ENCODE measurements at regions not wholly inside any gene's neighbourhood (a gene's known extent, or its start where the extent isn't known, plus 50 kb on each side); places are given as distances from the start of the nearest gene placed in this dataset.

DNA sequence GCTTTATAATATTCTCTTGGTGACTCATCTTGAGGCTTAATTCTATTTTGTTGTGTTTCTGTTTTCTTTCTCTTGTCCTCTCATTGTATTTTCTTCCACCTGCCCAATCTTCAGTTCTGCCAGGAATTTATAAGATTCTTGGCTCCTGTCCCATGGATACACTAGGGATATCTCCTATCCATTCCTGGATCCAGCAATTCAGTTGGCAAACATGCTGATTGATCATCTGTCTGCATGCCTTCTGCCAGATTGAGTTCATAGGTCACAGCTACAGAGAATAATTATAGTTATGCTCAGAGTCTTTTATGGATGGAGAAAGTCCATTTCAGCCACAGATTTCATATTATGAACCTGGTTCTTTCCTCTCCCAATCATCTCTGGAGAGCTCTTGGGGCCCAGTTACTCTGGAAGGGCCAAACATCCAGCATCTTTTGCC lies 140.4 kb upstream of the MAGI2 start:
- Histone ChIP-seq H3K27ac (ENCODE audit: low read depth in 2 of 2, low read length in 2 of 2) (no peak overlapping the region), H3K9ac (ENCODE audit: low read length in 3 of 3) (no peak overlapping the region), H3K4me3 (ENCODE audit: low read length in 3 of 3) (no peak overlapping the region), H3K9me3 (ENCODE audit: control insufficient read depth in 2 of 3, insufficient read depth in 1 of 3, low read length in 3 of 3) (no peaks in the 10 kb centered on the region), H3K27me3 (ENCODE audit: control insufficient read depth, insufficient read depth, low read length) (no peaks in the 10 kb centered on the region), H3K36me3 (ENCODE audit: control insufficient read depth in 2 of 3, insufficient read depth in 3 of 3, low read length in 3 of 3) (no peaks in the 10 kb centered on the region), H3K4me1 (ENCODE audit: control insufficient read depth in 2 of 3, insufficient read depth in 2 of 3, low read depth in 1 of 3, low read length in 3 of 3) (no peaks in the 10 kb centered on the region)
- intact Hi-C loops (cut with DNase I) = no loop called here
- DNase-seq = no peak
- no peak for FAIRE-seq
- TF ChIP-seq, protein P1, sequence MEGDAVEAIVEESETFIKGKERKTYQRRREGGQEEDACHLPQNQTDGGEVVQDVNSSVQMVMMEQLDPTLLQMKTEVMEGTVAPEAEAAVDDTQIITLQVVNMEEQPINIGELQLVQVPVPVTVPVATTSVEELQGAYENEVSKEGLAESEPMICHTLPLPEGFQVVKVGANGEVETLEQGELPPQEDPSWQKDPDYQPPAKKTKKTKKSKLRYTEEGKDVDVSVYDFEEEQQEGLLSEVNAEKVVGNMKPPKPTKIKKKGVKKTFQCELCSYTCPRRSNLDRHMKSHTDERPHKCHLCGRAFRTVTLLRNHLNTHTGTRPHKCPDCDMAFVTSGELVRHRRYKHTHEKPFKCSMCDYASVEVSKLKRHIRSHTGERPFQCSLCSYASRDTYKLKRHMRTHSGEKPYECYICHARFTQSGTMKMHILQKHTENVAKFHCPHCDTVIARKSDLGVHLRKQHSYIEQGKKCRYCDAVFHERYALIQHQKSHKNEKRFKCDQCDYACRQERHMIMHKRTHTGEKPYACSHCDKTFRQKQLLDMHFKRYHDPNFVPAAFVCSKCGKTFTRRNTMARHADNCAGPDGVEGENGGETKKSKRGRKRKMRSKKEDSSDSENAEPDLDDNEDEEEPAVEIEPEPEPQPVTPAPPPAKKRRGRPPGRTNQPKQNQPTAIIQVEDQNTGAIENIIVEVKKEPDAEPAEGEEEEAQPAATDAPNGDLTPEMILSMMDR (IDR thresholded peaks at IDR 0.05; ENCODE audit: borderline replicate concordance, extremely low read depth, insufficient read depth) = no peak

DNA sequence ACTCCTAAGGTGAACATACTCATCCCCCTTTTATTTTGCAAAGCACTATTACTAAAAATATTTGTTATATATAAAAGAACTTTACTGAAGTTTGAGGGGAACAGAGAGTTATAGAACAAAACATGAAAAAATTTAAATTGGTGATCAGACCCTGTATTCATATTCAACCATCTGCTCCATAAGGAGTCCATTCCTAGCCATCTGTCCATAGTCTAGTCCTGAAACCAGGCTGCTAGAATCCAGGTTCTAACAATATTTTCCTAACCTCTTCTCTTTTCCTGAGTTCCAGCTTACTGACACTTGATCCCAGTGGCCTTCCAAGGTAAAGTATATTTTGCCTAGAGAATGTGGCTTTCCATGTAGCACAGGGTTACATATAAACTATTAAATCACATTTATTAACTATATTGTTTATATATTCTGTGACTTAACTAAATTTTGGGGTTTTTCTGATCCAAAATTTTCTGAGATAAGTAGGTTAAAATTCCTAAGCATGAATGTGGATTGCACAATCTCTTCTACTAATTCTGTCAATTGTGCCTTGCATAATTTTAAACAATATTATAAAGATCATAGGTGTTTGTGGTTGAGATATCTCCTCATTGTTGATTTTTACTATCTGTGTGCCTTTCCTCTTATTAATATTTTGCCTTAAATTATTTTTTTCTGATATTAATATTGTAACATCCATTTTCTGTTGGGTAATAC lies 137.6 kb upstream of the MAGI2 start:
- DNase-seq (no peak), FAIRE-seq (no peak)
- intact Hi-C loops (cut with DNase I) = no loop called here
- Histone ChIP-seq H3K36me3 (ENCODE audit: control insufficient read depth in 2 of 3, insufficient read depth in 3 of 3, low read length in 3 of 3) (no peaks in the 10 kb centered on the region), H3K27me3 (ENCODE audit: control insufficient read depth, insufficient read depth, low read length) (no peaks in the 10 kb centered on the region), H3K27ac (ENCODE audit: low read depth in 2 of 2, low read length in 2 of 2) (no peak overlapping the region), H3K4me3 (ENCODE audit: low read length in 3 of 3) (no peak overlapping the region), H3K9ac (ENCODE audit: low read length in 3 of 3) (no peak overlapping the region), H3K4me1 (ENCODE audit: control insufficient read depth in 2 of 3, insufficient read depth in 2 of 3, low read depth in 1 of 3, low read length in 3 of 3) (no peaks in the 10 kb centered on the region), H3K9me3 (ENCODE audit: control insufficient read depth in 2 of 3, insufficient read depth in 1 of 3, low read length in 3 of 3) (no peaks in the 10 kb centered on the region)
- TF ChIP-seq, protein P1 (IDR thresholded peaks at IDR 0.05; ENCODE audit: borderline replicate concordance, extremely low read depth, insufficient read depth) = no peak

GRCh38 chr7:79590391-79590790 lies 136.9 kb upstream of the MAGI2 start:
- no peak for FAIRE-seq
- no peak overlapping the region for H3K4me3 ChIP-seq (ENCODE audit: low read length in 3 of 3)
- no peak overlapping the region for H3K27ac ChIP-seq (ENCODE audit: low read depth in 2 of 2, low read length in 2 of 2)
- H3K36me3 ChIP-seq (ENCODE audit: control insufficient read depth in 2 of 3, insufficient read depth in 3 of 3, low read length in 3 of 3) = no peaks in the 10 kb centered on the region
- H3K4me1 ChIP-seq (ENCODE audit: control insufficient read depth in 2 of 3, insufficient read depth in 2 of 3, low read depth in 1 of 3, low read length in 3 of 3) = no peaks in the 10 kb centered on the region
- H3K9me3 ChIP-seq (ENCODE audit: control insufficient read depth in 2 of 3, insufficient read depth in 1 of 3, low read length in 3 of 3) = no peaks in the 10 kb centered on the region
- intact Hi-C loops (cut with DNase I) = no loop called here
- no peak overlapping the region for H3K9ac ChIP-seq (ENCODE audit: low read length in 3 of 3)
- DNase-seq = peak in 2 of 5 donors; percentile 8 to 16
- TF ChIP-seq, protein P1 (IDR thresholded peaks at IDR 0.05; ENCODE audit: borderline replicate concordance, extremely low read depth, insufficient read depth) = no peak
- H3K27me3 ChIP-seq (ENCODE audit: control insufficient read depth, insufficient read depth, low read length) = no peaks in the 10 kb centered on the region

DNA sequence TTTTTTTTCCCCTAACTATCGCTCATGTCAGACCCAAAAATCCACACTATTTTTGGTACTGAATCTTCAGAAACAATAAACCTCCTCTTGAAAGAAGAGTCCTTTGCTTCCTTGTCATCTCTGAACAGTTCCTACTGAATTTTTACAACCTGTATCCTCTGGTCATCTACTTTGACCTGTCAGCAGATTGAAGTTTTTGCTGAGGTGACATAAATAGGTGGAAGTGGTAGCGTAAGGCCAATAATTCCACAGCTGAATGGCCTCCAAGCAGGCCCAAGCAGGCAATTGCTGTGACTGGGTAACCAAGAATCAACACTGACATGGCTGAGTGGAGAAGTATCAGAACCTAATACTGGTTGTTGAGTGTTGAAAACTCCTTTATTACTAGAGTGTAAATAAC lies 117.4 kb upstream of the MAGI2 start:
- H3K27ac ChIP-seq (ENCODE audit: low read depth in 2 of 2, low read length in 2 of 2) = no peak overlapping the region
- no peaks in the 10 kb centered on the region for H3K9me3 ChIP-seq (ENCODE audit: control insufficient read depth in 2 of 3, insufficient read depth in 1 of 3, low read length in 3 of 3)
- H3K4me1 ChIP-seq (ENCODE audit: control insufficient read depth in 2 of 3, insufficient read depth in 2 of 3, low read depth in 1 of 3, low read length in 3 of 3) = no peaks in the 10 kb centered on the region
- no peak overlapping the region for H3K4me3 ChIP-seq (ENCODE audit: low read length in 3 of 3)
- H3K27me3 ChIP-seq (ENCODE audit: control insufficient read depth, insufficient read depth, low read length) = no peaks in the 10 kb centered on the region
- TF ChIP-seq, protein P1 (IDR thresholded peaks at IDR 0.05; ENCODE audit: borderline replicate concordance, extremely low read depth, insufficient read depth) = no peak
- intact Hi-C loops (cut with DNase I) = no loop called here
- no peak overlapping the region for H3K9ac ChIP-seq (ENCODE audit: low read length in 3 of 3)
- DNase-seq = peak in 2 of 5 donors; percentile 9 to 15
- no peak for FAIRE-seq
- no peaks in the 10 kb centered on the region for H3K36me3 ChIP-seq (ENCODE audit: control insufficient read depth in 2 of 3, insufficient read depth in 3 of 3, low read length in 3 of 3)
